HEK293T (cell line): ENCODE measurements at regions not wholly inside any gene's neighbourhood (a gene's known extent, or its start where the extent isn't known, plus 50 kb on each side); places are given as distances from the start of the nearest gene placed in this dataset.

ENCODE experiments used
- CTCF ChIA-PET: fragments of 350-600 bp; formaldehyde crosslinking; extraction: SDS; loops from one replicate; lab custom pipeline; 2021; ENCODE audit warnings: antibody characterized with exemption, inconsistent platforms; lab: Yijun Ruan, JAX
- POLR2A ChIA-PET: fragments of 350-600 bp; formaldehyde crosslinking; extraction: SDS; loops from one replicate; lab custom pipeline; 2020; ENCODE audit warnings: antibody characterized with exemption, inconsistent platforms; lab: Yijun Ruan, JAX
- DNase-seq: peaks from one replicate; pipeline ENCODE4 v3.0.0; 2012; ENCODE audit warnings: mixed read lengths; ENCODE audit errors: extremely low spot score
- ARNT ChIP-seq: fragments of 450-650 bp; IDR thresholded peaks from 2 replicates; pipeline ENCODE4 v1.6.1; 2017; ENCODE audit warnings: mild to moderate bottlenecking
- BHLHE40 ChIP-seq: fragments of 450-650 bp; IDR thresholded peaks from 2 replicates; pipeline ENCODE4 v1.6.1; 2016; ENCODE audit warnings: mild to moderate bottlenecking, moderate library complexity, borderline replicate concordance
- CTBP1 ChIP-seq: fragments of 450-650 bp; IDR thresholded peaks from 2 replicates; pipeline ENCODE4 v1.6.1; 2016; ENCODE audit warnings: borderline replicate concordance
- ELF4 ChIP-seq: fragments of 450-650 bp; IDR thresholded peaks from 2 replicates; pipeline ENCODE4 v1.6.1; 2017; ENCODE audit warnings: antibody characterized with exemption
- FOXA1 ChIP-seq: fragments of 450-650 bp; IDR thresholded peaks from 2 replicates; pipeline ENCODE4 v1.6.1; 2016; ENCODE audit warnings: mild to moderate bottlenecking
- FOXK2 ChIP-seq: fragments of 450-650 bp; IDR thresholded peaks from 2 replicates; pipeline ENCODE4 v1.6.1; 2016; ENCODE audit warnings: mild to moderate bottlenecking
- FOXM1 ChIP-seq: fragments of 450-650 bp; IDR thresholded peaks from 2 replicates; pipeline ENCODE4 v1.6.1; 2017; ENCODE audit warnings: mild to moderate bottlenecking, borderline replicate concordance
- HDGF ChIP-seq: fragments of 450-650 bp; IDR thresholded peaks from 2 replicates; pipeline ENCODE4 v1.6.1; 2017; ENCODE audit warnings: antibody characterized with exemption, borderline replicate concordance
- L3MBTL2 ChIP-seq: fragments of 450-650 bp; conservative IDR thresholded peaks from 2 replicates; pipeline ENCODE4 v1.6.1; 2016; ENCODE audit warnings: mild to moderate bottlenecking
- LEF1 ChIP-seq: fragments of 450-650 bp; IDR thresholded peaks from 2 replicates; pipeline ENCODE4 v1.6.1; 2017; ENCODE audit warnings: mild to moderate bottlenecking, borderline replicate concordance
- NFRKB ChIP-seq: fragments of 450-650 bp; IDR thresholded peaks from 2 replicates; pipeline ENCODE4 v1.6.1; 2016; ENCODE audit warnings: mild to moderate bottlenecking, moderate library complexity
- PKNOX1 ChIP-seq: fragments of 450-650 bp; IDR thresholded peaks from 2 replicates; pipeline ENCODE4 v1.6.1; 2016
- SP1 ChIP-seq: fragments of 450-650 bp; IDR thresholded peaks from 2 replicates; pipeline ENCODE4 v1.6.1; 2017
- SUZ12 ChIP-seq: fragments of 450-650 bp; IDR thresholded peaks from 2 replicates; pipeline ENCODE4 v1.6.1; 2016; ENCODE audit warnings: mild to moderate bottlenecking
- TARDBP ChIP-seq: fragments of 450-650 bp; IDR thresholded peaks from 2 replicates; pipeline ENCODE4 v1.6.1; 2016
- ZNF384 ChIP-seq: fragments of 450-650 bp; IDR thresholded peaks from 2 replicates; pipeline ENCODE4 v1.6.1; 2016

- TF ChIP-seq LEF1 = no peak
- TF ChIP-seq CTBP1 = no peak
- TF ChIP-seq FOXK2 = no peak
- no peak for TF ChIP-seq ELF4
- TF ChIP-seq FOXM1 = no peak
- TF ChIP-seq SP1 = no peak
- TF ChIP-seq TARDBP = no peak
- no peak for TF ChIP-seq ZNF384
- DNase-seq = no peak
- ChIA-PET CTCF (no interaction called here), POLR2A (no interaction called here)
These were observed 249.6 kb upstream of the USP25 start for GRCh38 chr21:15480160-15480559.

GRCh38 chr21:15483138-15483780, 246.5 kb upstream of the USP25 start:
- ChIA-PET POLR2A (interaction anchor here (1.2 kb wide), 1 partner anchor 480 kb away, joined by 3 read pairs; no protein-coding TSS in a partner anchor), CTCF (interaction anchor here (0.5 to 1.1 kb wide), 4 partner anchors 10 to 619 kb away, joined by 3 to 7 read pairs (median 4); no protein-coding TSS in a partner anchor)
- DNase-seq = peak; percentile 86
- TF ChIP-seq NFRKB = no peak
- TF ChIP-seq LEF1 = no peak
- no peak for TF ChIP-seq SP1
- no peak for TF ChIP-seq PKNOX1
- TF ChIP-seq BHLHE40 = no peak

GRCh38 chr21:15486460-15487195, 243.2 kb upstream of the USP25 start:
- TF ChIP-seq HDGF = no peak
- no peak for TF ChIP-seq CTBP1
- no peak for TF ChIP-seq ELF4
- CTCF ChIA-PET = no interaction called here
- POLR2A ChIA-PET = no interaction called here
- DNase-seq = no peak

- no peak for DNase-seq
- ChIA-PET POLR2A (no interaction called here), CTCF (no interaction called here)
- TF ChIP-seq L3MBTL2 (no peak), ZNF384 (no peak), HDGF (no peak), FOXA1 (no peak), BHLHE40 (no peak), TARDBP (no peak), ELF4 (no peak), SP1 (no peak), FOXM1 (no peak), FOXK2 (no peak), ARNT (no peak), LEF1 (no peak), PKNOX1 (no peak), SUZ12 (no peak)
These were observed 242.6 kb upstream of the USP25 start for GRCh38 chr21:15487196-15487550.

- CTCF ChIA-PET = no interaction called here
- POLR2A ChIA-PET = no interaction called here
- no peak for TF ChIP-seq TARDBP
- no peak for TF ChIP-seq SUZ12
- no peak for TF ChIP-seq HDGF
- DNase-seq = no peak
These were observed 238.7 kb upstream of the USP25 start for GRCh38 chr21:15491100-15491499.

- no peak for TF ChIP-seq CTBP1
- no peak for TF ChIP-seq FOXA1
- TF ChIP-seq L3MBTL2 = no peak
- no peak for TF ChIP-seq PKNOX1
- TF ChIP-seq BHLHE40 = no peak
- TF ChIP-seq FOXM1 = no peak
- TF ChIP-seq SUZ12 = no peak
- no peak for TF ChIP-seq TARDBP
- TF ChIP-seq ZNF384 = no peak
- ChIA-PET CTCF (interaction anchor here (1.4 kb wide), 1 partner anchor 11 kb away, joined by 5 read pairs; no protein-coding TSS in a partner anchor), POLR2A (no interaction called here)
- DNase-seq = no peak
These were observed 236.1 kb upstream of the USP25 start for GRCh38 chr21:15493646-15494045.

GRCh38 chr21:15494481-15494880, 235.3 kb upstream of the USP25 start:
- ChIA-PET CTCF (no interaction called here), POLR2A (no interaction called here)
- no peak for DNase-seq

More at GRCh38 chr21:15494481-15494880, 235.3 kb upstream of the USP25 start:
- no peak for TF ChIP-seq L3MBTL2
- no peak for TF ChIP-seq FOXM1
- no peak for TF ChIP-seq BHLHE40
- no peak for TF ChIP-seq PKNOX1
- TF ChIP-seq NFRKB = no peak
- TF ChIP-seq ELF4 = no peak
- TF ChIP-seq SP1 = no peak
- no peak for TF ChIP-seq HDGF
- no peak for TF ChIP-seq TARDBP
- TF ChIP-seq CTBP1 = no peak
- TF ChIP-seq FOXK2 = no peak
- TF ChIP-seq ARNT = no peak
- no peak for TF ChIP-seq ZNF384
- TF ChIP-seq FOXA1 = no peak
- no peak for TF ChIP-seq LEF1
- no peak for TF ChIP-seq SUZ12
